ENCODE measurements at regions not wholly inside any gene's neighbourhood (a gene's known extent, or its start where the extent isn't known, plus 50 kb on each side); places are given as distances from the start of the nearest gene placed in this dataset.

- H3K36me3 ChIP-seq (ENCODE audit: insufficient read depth, low read length), result no peaks in the 10 kb centered on the region
- no peak overlapping the region for H3K4me3 ChIP-seq (ENCODE audit: low read length)
- no peaks in the 10 kb centered on the region for H4K20me1 ChIP-seq (ENCODE audit: insufficient read depth)
- no peak overlapping the region for H3K9ac ChIP-seq (ENCODE audit: low read length)
- no peak overlapping the region for H3K4me2 ChIP-seq (ENCODE audit: low read length)
- H3K27me3 ChIP-seq (ENCODE audit: insufficient read depth, low read depth, low read length), result no peaks in the 10 kb centered on the region
- H3F3A ChIP-seq (ENCODE audit: insufficient read depth, low read length, poor library complexity, severe bottlenecking), result no peaks in the 10 kb centered on the region
- H3K79me2 ChIP-seq (replicated peaks; ENCODE audit: insufficient read depth, low read length), result no peaks in the 10 kb centered on the region
- no peaks in the 10 kb centered on the region for H3K9me3 ChIP-seq (ENCODE audit: low read length)
- no peak overlapping the region for H2AFZ ChIP-seq (ENCODE audit: low read depth, low read length)
- H3K27ac ChIP-seq (ENCODE audit: low read length), result no peak overlapping the region
- no peaks in the 10 kb centered on the region for H3K9me2 ChIP-seq (ENCODE audit: insufficient read depth, low read length)
- TF ChIP-seq EP300 (conservative IDR thresholded peaks at IDR 0.05; ENCODE audit: poor library complexity, severe bottlenecking), result no peak
- TF ChIP-seq MXI1 (conservative IDR thresholded peaks at IDR 0.05; ENCODE audit: poor library complexity, severe bottlenecking), result no peak
- no peak for TF ChIP-seq RAD21 (conservative IDR thresholded peaks at IDR 0.05)
- TF ChIP-seq, protein P1, sequence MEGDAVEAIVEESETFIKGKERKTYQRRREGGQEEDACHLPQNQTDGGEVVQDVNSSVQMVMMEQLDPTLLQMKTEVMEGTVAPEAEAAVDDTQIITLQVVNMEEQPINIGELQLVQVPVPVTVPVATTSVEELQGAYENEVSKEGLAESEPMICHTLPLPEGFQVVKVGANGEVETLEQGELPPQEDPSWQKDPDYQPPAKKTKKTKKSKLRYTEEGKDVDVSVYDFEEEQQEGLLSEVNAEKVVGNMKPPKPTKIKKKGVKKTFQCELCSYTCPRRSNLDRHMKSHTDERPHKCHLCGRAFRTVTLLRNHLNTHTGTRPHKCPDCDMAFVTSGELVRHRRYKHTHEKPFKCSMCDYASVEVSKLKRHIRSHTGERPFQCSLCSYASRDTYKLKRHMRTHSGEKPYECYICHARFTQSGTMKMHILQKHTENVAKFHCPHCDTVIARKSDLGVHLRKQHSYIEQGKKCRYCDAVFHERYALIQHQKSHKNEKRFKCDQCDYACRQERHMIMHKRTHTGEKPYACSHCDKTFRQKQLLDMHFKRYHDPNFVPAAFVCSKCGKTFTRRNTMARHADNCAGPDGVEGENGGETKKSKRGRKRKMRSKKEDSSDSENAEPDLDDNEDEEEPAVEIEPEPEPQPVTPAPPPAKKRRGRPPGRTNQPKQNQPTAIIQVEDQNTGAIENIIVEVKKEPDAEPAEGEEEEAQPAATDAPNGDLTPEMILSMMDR (IDR thresholded peaks at IDR 0.05; ENCODE audit: poor library complexity, severe bottlenecking), result no peak
- TF ChIP-seq POLR2AphosphoS5 (IDR thresholded peaks at IDR 0.05), result no peak
- TF ChIP-seq, protein P2, sequence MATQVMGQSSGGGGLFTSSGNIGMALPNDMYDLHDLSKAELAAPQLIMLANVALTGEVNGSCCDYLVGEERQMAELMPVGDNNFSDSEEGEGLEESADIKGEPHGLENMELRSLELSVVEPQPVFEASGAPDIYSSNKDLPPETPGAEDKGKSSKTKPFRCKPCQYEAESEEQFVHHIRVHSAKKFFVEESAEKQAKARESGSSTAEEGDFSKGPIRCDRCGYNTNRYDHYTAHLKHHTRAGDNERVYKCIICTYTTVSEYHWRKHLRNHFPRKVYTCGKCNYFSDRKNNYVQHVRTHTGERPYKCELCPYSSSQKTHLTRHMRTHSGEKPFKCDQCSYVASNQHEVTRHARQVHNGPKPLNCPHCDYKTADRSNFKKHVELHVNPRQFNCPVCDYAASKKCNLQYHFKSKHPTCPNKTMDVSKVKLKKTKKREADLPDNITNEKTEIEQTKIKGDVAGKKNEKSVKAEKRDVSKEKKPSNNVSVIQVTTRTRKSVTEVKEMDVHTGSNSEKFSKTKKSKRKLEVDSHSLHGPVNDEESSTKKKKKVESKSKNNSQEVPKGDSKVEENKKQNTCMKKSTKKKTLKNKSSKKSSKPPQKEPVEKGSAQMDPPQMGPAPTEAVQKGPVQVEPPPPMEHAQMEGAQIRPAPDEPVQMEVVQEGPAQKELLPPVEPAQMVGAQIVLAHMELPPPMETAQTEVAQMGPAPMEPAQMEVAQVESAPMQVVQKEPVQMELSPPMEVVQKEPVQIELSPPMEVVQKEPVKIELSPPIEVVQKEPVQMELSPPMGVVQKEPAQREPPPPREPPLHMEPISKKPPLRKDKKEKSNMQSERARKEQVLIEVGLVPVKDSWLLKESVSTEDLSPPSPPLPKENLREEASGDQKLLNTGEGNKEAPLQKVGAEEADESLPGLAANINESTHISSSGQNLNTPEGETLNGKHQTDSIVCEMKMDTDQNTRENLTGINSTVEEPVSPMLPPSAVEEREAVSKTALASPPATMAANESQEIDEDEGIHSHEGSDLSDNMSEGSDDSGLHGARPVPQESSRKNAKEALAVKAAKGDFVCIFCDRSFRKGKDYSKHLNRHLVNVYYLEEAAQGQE (IDR thresholded peaks at IDR 0.05; ENCODE audit: borderline replicate concordance), result no peak
- no peak for TF ChIP-seq TAF1 (IDR thresholded peaks at IDR 0.05; ENCODE audit: low read depth)
- no peak for TF ChIP-seq SMC3 (conservative IDR thresholded peaks at IDR 0.05; ENCODE audit: poor library complexity)
- no peak for TF ChIP-seq EZH2 (IDR thresholded peaks at IDR 0.05; ENCODE audit: borderline replicate concordance, insufficient read depth, low read length, poor library complexity, severe bottlenecking)
Measured at GRCh38 chrX:147763131-147763530, 148.6 kb upstream of the FMR1 start.

GRCh38 chrX:147764868-147765267 is 146.9 kb upstream of the FMR1 start:
- Histone ChIP-seq H3K9me3 (ENCODE audit: low read length) (no peaks in the 10 kb centered on the region), H3K36me3 (ENCODE audit: insufficient read depth, low read length) (no peaks in the 10 kb centered on the region), H3K27me3 (ENCODE audit: insufficient read depth, low read depth, low read length) (no peaks in the 10 kb centered on the region), H3F3A (ENCODE audit: insufficient read depth, low read length, poor library complexity, severe bottlenecking) (no peaks in the 10 kb centered on the region), H3K79me2 (replicated peaks; ENCODE audit: insufficient read depth, low read length) (no peaks in the 10 kb centered on the region), H4K20me1 (ENCODE audit: insufficient read depth) (no peaks in the 10 kb centered on the region), H3K4me3 (ENCODE audit: low read length) (no peak overlapping the region), H3K9ac (ENCODE audit: low read length) (no peak overlapping the region), H3K27ac (ENCODE audit: low read length) (no peak overlapping the region), H3K9me2 (ENCODE audit: insufficient read depth, low read length) (no peaks in the 10 kb centered on the region), H2AFZ (ENCODE audit: low read depth, low read length) (no peak overlapping the region), H3K4me2 (ENCODE audit: low read length) (no peak overlapping the region)
- no peak for TF ChIP-seq POLR2AphosphoS5 (IDR thresholded peaks at IDR 0.05)
- TF ChIP-seq MXI1 (conservative IDR thresholded peaks at IDR 0.05; ENCODE audit: poor library complexity, severe bottlenecking), result no peak
- TF ChIP-seq RAD21 (conservative IDR thresholded peaks at IDR 0.05), result no peak
- no peak for TF ChIP-seq SMC3 (conservative IDR thresholded peaks at IDR 0.05; ENCODE audit: poor library complexity)
- TF ChIP-seq TAF1 (IDR thresholded peaks at IDR 0.05; ENCODE audit: low read depth), result no peak
- TF ChIP-seq, protein P2 (IDR thresholded peaks at IDR 0.05; ENCODE audit: borderline replicate concordance), result no peak
- TF ChIP-seq EP300 (conservative IDR thresholded peaks at IDR 0.05; ENCODE audit: poor library complexity, severe bottlenecking), result no peak
- TF ChIP-seq, protein P1 (IDR thresholded peaks at IDR 0.05; ENCODE audit: poor library complexity, severe bottlenecking), result no peak
- TF ChIP-seq EZH2 (IDR thresholded peaks at IDR 0.05; ENCODE audit: borderline replicate concordance, insufficient read depth, low read length, poor library complexity, severe bottlenecking), result no peak

Data from neural cell (in vitro differentiated cells).